ENCODE measurements at regions not wholly inside any gene's neighbourhood (a gene's known extent, or its start where the extent isn't known, plus 50 kb on each side); places are given as distances from the start of the nearest gene placed in this dataset.

- H3K27ac ChIP-seq (ENCODE audit: insufficient read depth, low read length), result no peak overlapping the region
- H3K36me3 ChIP-seq (ENCODE audit: control insufficient read depth, insufficient read depth, low read length), result no peaks in the 10 kb centered on the region
- H3K9ac ChIP-seq (ENCODE audit: insufficient read depth, low read length), result no peak overlapping the region
- no peaks in the 10 kb centered on the region for H3K4me1 ChIP-seq (ENCODE audit: control insufficient read depth, extremely low read depth, insufficient read depth, low read length)
- H3K9me3 ChIP-seq (ENCODE audit: control insufficient read depth, insufficient read depth, low read depth, low read length), result no peaks in the 10 kb centered on the region
- peaks cover 3% of the 10 kb centered on the region for H3K27me3 ChIP-seq (ENCODE audit: control insufficient read depth, insufficient read depth, low read length)
- H2AFZ ChIP-seq (ENCODE audit: low read length), result no peak overlapping the region
- no peak overlapping the region for H3K4me3 ChIP-seq (replicated peaks in 1 of 4; ENCODE audit: control extremely low read depth in 1 of 4, insufficient read depth in 1 of 4, low read depth in 3 of 4, low read length in 4 of 4)
- H4K20me1 ChIP-seq (ENCODE audit: control insufficient read depth, extremely low read depth, insufficient read depth, low read length), result no peaks in the 10 kb centered on the region
- H3K4me2 ChIP-seq (ENCODE audit: extremely low read depth, insufficient read depth, low read length), result no peak overlapping the region
- no peak for TF ChIP-seq CTCF (conservative IDR thresholded peaks at IDR 0.05 in 1 of 2, IDR thresholded peaks at IDR 0.05 in 1 of 2; ENCODE audit: low read depth in 1 of 2, low read length in 2 of 2)
- TF ChIP-seq EZH2 (IDR thresholded peaks at IDR 0.05; ENCODE audit: low read length, missing control alignments), result no peak
- DNase-seq (ENCODE audit: low read depth in 2 of 2), result no peak
- H3K79me2 ChIP-seq (ENCODE audit: control insufficient read depth, insufficient read depth, low read length), result no peaks in the 10 kb centered on the region
Measured at GRCh38 chr10:29166713-29167112, 122.2 kb upstream of the LYZL1 start.

DNA sequence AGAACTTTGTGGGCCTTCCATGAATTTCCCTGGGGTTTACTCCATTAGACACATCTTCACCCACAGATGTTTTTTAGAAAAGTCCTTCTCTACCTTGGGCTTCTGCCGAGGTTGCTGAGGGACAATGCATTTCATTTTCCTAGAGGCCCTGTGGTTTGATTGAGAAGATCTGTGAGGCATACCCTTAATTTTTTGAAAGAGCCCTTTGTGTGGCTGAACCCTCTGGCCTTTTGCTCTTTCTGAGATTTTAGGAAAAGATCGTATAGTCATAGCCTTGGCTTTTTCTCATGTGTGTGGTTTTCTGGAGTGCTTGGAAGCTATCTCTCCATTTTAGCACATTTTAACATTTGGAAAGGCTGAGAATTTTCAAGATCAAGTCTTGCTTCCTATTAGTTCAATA lies 119.8 kb upstream of the LYZL1 start:
- no peaks in the 10 kb centered on the region for H3K36me3 ChIP-seq (ENCODE audit: control insufficient read depth, insufficient read depth, low read length)
- no peak for DNase-seq (ENCODE audit: low read depth in 2 of 2)
- H3K27me3 ChIP-seq (ENCODE audit: control insufficient read depth, insufficient read depth, low read length), result peaks cover 3% of the 10 kb centered on the region
- H3K4me1 ChIP-seq (ENCODE audit: control insufficient read depth, extremely low read depth, insufficient read depth, low read length), result no peaks in the 10 kb centered on the region
- H3K4me3 ChIP-seq (replicated peaks in 1 of 4; ENCODE audit: control extremely low read depth in 1 of 4, insufficient read depth in 1 of 4, low read depth in 3 of 4, low read length in 4 of 4), result no peak overlapping the region
- H3K9me3 ChIP-seq (ENCODE audit: control insufficient read depth, insufficient read depth, low read depth, low read length), result no peaks in the 10 kb centered on the region
- H3K9ac ChIP-seq (ENCODE audit: insufficient read depth, low read length), result no peak overlapping the region
- no peak overlapping the region for H3K4me2 ChIP-seq (ENCODE audit: extremely low read depth, insufficient read depth, low read length)
- H3K27ac ChIP-seq (ENCODE audit: insufficient read depth, low read length), result no peak overlapping the region
- no peaks in the 10 kb centered on the region for H4K20me1 ChIP-seq (ENCODE audit: control insufficient read depth, extremely low read depth, insufficient read depth, low read length)
- H3K79me2 ChIP-seq (ENCODE audit: control insufficient read depth, insufficient read depth, low read length), result no peaks in the 10 kb centered on the region
- H2AFZ ChIP-seq (ENCODE audit: low read length), result no peak overlapping the region
- TF ChIP-seq EZH2 (IDR thresholded peaks at IDR 0.05; ENCODE audit: low read length, missing control alignments) (no peak), CTCF (conservative IDR thresholded peaks at IDR 0.05 in 1 of 2, IDR thresholded peaks at IDR 0.05 in 1 of 2; ENCODE audit: low read depth in 1 of 2, low read length in 2 of 2) (no peak)

DNA sequence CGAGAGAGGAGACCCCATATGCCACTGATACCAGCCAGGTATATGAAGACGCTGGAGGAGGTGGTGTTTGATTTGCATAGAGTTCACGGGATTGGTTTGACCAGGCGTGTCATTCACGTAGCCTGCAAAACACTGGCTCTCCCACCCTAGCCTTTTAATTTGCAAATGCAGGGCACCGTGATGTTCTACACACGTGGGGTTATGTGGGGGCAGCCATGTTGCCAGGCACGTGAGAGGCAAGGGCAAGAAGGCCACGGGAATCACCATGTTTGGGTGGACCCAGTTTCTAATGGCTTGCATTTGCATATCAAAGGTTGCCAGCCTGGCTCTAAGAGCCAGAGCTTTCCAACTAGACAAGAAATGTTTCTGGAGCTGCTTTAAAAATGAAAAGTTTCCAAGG lies 117.2 kb upstream of the LYZL1 start:
- Histone ChIP-seq H3K4me2 (ENCODE audit: extremely low read depth, insufficient read depth, low read length) (no peak overlapping the region), H3K9me3 (ENCODE audit: control insufficient read depth, insufficient read depth, low read depth, low read length) (no peaks in the 10 kb centered on the region), H3K79me2 (ENCODE audit: control insufficient read depth, insufficient read depth, low read length) (no peaks in the 10 kb centered on the region), H4K20me1 (ENCODE audit: control insufficient read depth, extremely low read depth, insufficient read depth, low read length) (no peaks in the 10 kb centered on the region), H2AFZ (ENCODE audit: low read length) (no peak overlapping the region), H3K9ac (ENCODE audit: insufficient read depth, low read length) (no peak overlapping the region), H3K4me1 (ENCODE audit: control insufficient read depth, extremely low read depth, insufficient read depth, low read length) (no peaks in the 10 kb centered on the region), H3K27me3 (ENCODE audit: control insufficient read depth, insufficient read depth, low read length) (no peaks in the 10 kb centered on the region), H3K36me3 (ENCODE audit: control insufficient read depth, insufficient read depth, low read length) (no peaks in the 10 kb centered on the region), H3K4me3 (replicated peaks in 1 of 4; ENCODE audit: control extremely low read depth in 1 of 4, insufficient read depth in 1 of 4, low read depth in 3 of 4, low read length in 4 of 4) (no peak overlapping the region), H3K27ac (ENCODE audit: insufficient read depth, low read length) (no peak overlapping the region)
- TF ChIP-seq CTCF (conservative IDR thresholded peaks at IDR 0.05 in 1 of 2, IDR thresholded peaks at IDR 0.05 in 1 of 2; ENCODE audit: low read depth in 1 of 2, low read length in 2 of 2), result no peak
- TF ChIP-seq EZH2 (IDR thresholded peaks at IDR 0.05; ENCODE audit: low read length, missing control alignments), result no peak
- no peak for DNase-seq (ENCODE audit: low read depth in 2 of 2)

Data from fibroblast of lung (primary cell).